Stimulated activated CD4-positive, alpha-beta T cell treated with anti-CD3 and anti-CD28 coated beads, Interleukin-4, amount 100 ng/mL, for 4 hours (primary cell): ENCODE measurements at regions not wholly inside any gene's neighbourhood (a gene's known extent, or its start where the extent isn't known, plus 50 kb on each side); places are given as distances from the start of the nearest gene placed in this dataset.
"Not testable (repeated sequence)": the region's sequence is repeated elsewhere in the genome, so short reads cannot be mapped to it uniquely, and the experiment has no call there.

Experiments
- DNase-seq, 2 experiments: peaks; one replicate each; pipeline ENCODE4 v3.0.0-alpha.2; 2020

- no peak for DNase-seq
These were observed 450.1 kb downstream of the PLK2 start for GRCh38 chr5:58009754-58010153.

DNA sequence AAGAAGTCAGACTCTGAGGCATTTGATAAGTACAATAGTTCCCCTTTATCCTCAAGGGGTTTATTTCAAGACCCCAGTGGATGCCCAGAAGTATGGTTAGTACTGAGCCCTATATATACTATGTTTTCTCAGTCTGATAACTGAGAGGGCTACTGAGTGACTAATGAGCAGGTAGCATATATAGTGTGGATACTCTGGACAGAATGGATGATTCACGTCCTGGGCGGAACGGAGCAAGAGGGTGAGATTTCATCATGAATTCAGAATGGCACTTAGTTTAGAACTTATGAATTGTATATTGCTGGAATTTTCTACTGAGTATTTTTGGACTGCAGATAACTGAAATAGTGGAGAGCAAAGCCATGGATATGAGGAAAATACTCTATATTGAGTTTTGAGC, 457.6 kb downstream of the PLK2 start:
- no peak for DNase-seq

DNA sequence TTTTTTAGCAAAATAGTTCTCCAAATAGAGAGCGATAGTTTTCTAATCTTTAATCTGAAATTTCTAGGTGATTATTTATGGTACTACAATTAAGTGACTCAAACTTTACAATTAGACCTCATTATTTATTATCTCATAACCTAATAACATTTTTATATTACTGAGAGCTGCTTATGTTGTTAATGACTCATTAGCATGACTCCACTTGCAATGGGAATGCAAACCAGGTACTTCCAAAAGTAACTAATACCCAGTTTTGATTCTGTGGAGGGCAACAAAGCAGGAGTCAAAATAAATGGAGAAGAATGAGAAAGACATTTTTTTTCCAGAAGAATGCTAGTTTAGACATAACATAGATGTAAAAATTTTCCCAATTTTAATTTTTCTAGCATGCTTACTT, 466.0 kb downstream of the PLK2 start:
- no peak for DNase-seq

- DNase-seq: no peak
These were observed 470.5 kb downstream of the PLK2 start for GRCh38 chr5:57989378-57989777.

GRCh38 chr5:57988813-57989212, 471.1 kb downstream of the PLK2 start:
- DNase-seq: no peak

DNA sequence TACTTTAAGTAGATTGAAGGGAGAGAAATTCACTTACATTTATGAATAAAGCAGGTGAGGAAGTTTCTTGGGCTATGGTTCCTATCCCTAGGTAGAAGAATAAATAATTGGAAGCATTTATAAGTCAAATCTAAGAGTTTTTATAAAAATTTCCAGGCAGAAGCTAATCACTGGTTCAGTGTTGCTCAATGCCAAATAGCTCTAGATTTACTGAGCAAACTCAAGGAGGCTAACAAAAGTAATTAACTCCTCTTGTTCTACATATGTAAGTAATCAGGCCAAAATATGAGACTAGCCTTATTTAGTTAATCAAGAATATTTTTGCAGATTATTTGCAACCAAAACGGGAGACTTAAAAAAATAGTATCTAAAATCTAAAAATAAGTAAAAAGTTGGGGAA, 472.3 kb downstream of the PLK2 start:
- no peak for DNase-seq

- no peak for DNase-seq
These were observed 473.0 kb downstream of the PLK2 start for GRCh38 chr5:57986761-57987341.

DNA sequence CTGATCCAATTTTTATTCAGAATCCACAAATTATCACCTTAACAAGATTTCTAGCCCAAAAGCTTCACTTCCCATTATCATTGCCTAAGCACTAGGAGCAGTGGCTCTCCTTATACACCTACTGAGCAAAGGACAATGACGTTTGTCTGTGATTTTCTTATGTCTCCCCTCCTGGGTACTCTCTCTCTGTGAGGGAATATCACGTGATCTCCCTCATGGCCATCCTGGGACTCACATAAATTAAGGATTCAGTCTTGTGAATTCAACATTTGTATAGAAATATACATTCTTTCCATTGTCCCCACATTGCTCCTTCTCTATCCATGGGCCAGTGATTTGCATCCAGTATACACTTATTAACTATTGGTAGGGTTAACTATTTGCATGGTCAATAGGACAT, 476.5 kb downstream of the PLK2 start:
- DNase-seq: no peak

DNA sequence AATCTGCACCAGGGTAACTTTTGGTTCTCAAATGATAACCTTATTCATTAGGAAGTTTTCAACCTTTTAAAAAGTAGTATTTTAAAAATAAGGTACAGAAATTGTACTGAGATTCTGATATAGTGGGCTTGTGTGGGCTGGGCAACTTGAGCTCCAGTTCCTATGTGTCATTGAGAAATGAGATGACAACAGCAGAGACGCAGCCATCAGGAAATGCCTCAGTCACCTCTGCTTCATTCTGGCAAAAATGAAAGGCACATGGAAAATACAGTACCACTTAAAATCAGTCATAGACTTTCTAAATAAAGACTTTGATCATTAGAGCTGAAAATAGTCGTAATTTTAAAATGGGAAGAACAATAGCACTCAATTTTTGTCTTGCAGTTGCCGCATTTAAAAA, 480.2 kb downstream of the PLK2 start:
- no peak for DNase-seq

GRCh38 chr5:57976506-57976905, 483.4 kb downstream of the PLK2 start:
- DNase-seq: no peak

GRCh38 chr5:57972099-57972498, 487.8 kb downstream of the PLK2 start:
- not testable (repeated sequence) for DNase-seq

DNA sequence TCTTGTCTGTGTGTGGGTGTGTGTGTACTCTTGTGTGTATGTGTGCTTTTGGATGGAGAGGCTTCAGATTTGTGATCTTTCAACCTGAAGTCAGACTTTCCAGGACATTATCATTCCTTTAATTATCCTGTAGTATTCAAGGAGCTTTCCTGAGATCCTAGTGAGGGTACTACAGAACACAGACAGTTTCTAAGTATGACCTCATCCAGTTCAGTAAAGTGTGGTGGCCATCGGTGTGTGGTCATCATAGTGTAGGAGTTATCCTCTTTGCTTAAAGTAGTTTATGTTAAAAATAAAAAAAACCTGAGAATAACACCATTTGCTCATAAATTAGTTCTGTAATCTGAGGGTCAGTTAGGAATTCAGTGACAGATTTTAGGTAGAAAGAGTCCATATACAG, 478.0 kb upstream of the ACTBL2 start:
- no peak for DNase-seq

GRCh38 chr5:57956636-57957035, 474.0 kb upstream of the ACTBL2 start:
- no peak for DNase-seq

GRCh38 chr5:57955511-57955910, 472.9 kb upstream of the ACTBL2 start:
- DNase-seq: no peak

GRCh38 chr5:57953792-57954191, 471.2 kb upstream of the ACTBL2 start:
- DNase-seq: no peak

DNA sequence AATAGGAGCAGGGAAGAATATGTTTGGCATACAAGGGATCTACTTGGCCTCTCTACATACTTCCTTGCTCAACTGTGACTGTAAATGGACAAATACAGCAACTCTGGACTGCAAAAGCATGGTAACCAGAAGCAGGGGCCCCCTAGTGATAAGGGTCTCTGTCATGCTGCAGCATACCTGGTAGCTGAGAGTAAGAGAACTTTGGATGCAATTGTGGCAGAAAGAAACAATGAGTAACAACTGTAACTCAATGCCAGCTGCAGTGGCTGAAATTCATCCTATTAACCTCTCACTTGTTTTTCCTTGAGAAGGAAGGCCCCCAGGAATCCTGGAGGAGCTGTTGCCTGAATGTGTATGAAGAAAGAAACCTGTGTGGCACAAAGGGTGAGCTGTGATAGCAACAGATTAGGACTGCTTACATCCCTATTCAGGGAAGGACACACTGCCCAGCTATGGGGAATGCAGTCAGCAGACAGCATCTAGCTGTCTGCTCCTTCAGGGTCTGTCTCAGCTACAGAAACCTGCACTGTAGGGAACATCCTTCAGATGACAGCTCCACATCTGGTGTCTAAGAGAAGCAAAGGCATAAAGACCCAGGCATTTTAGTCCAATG, 468.1 kb upstream of the ACTBL2 start:
- no peak for DNase-seq

GRCh38 chr5:57948091-57948490, 465.5 kb upstream of the ACTBL2 start:
- no peak for DNase-seq

GRCh38 chr5:57947181-57947580, 464.6 kb upstream of the ACTBL2 start:
- no peak for DNase-seq

GRCh38 chr5:57940879-57941278, 458.3 kb upstream of the ACTBL2 start:
- no peak for DNase-seq

- no peak for DNase-seq
These were observed 457.6 kb upstream of the ACTBL2 start for GRCh38 chr5:57940236-57940635.

- no peak for DNase-seq
These were observed 457.2 kb upstream of the ACTBL2 start for GRCh38 chr5:57939771-57940170.

DNA sequence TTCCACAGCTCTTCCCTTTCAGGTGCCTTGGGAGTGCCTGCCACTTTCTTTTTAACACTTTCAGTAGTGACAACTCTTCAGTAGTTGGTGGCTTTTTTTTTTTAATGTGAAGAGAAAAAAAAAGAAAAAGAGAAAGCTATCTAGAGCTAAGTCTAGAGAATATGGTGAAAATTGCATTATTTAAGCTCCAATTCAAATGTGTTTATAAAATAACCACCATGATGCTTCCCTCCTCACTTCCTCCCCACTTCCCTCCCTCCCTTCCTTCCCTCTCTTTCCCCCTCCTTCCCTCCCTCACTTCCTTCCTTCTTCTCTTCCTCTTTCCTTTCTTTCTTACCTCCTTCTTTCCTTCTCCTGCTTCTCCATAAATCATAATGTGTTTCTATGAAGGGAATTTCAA, 456.7 kb upstream of the ACTBL2 start:
- DNase-seq: no peak

DNA sequence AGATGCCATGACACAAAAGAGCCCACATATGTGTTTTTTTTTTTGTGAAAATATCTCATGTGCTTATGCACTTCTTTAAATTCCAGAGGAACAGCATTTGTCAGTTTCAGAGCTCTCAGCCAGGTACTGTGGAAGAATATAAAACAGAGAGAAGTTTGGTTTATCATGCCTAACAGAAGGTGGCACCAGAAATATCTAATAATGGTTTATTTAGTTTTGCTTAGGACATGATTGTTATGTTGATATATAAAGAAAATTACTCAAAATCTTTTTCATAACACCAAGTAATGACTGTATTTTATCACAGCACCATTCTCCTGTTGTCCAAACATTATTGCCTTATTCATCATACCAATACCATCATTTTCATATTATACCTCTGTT, 455.6 kb upstream of the ACTBL2 start:
- DNase-seq: no peak

- DNase-seq: no peak
These were observed 455.0 kb upstream of the ACTBL2 start for GRCh38 chr5:57937501-57938173.

- DNase-seq: no peak
These were observed 454.4 kb upstream of the ACTBL2 start for GRCh38 chr5:57937025-57937424.
